Pancreas (tissue), 10 donors: ENCODE measurements at regions not wholly inside any gene's neighbourhood (a gene's known extent, or its start where the extent isn't known, plus 50 kb on each side); places are given as distances from the start of the nearest gene placed in this dataset.

Experiments used
- ATAC-seq, 4 donors: fragments of 200-7000 bp; cut with Tn5 transposase; one replicate each; pipeline versions ENCODE4 v1.8.0 to v1.9.1; 2020; ENCODE audit warnings: mild to moderate bottlenecking in 4 of 4, moderate library complexity in 4 of 4
- DNase-seq, 6 donors: peaks; one replicate each; pipeline ENCODE4 v3.0.0-alpha.2; 2020
- FAIRE-seq: peaks from 2 replicates; lab custom pipeline; 2012; peaks lifted over from hg19 to GRCh38; lab: Jason Lieb, UNC
- H3K27ac ChIP-seq, 4 donors: fragments of 200-600 bp; sonication (generic); 1 replicate in 3 of 4; 2 replicates in 1 of 4; pipeline versions ENCODE4 v1.5.0 to v1.8.0; 2020
- H3K27me3 ChIP-seq, 4 donors: fragments of 200-600 bp; one replicate each; pipeline ENCODE4 v1.8.0; 2021
- H3K36me3 ChIP-seq, 3 donors: fragments of 200-600 bp; sonication (generic) in 1 of 3; one replicate each; pipeline versions ENCODE4 v1.5.0 to v1.8.0; 2020 to 2021
- H3K4me1 ChIP-seq, 3 donors: fragments of 200-600 bp; one replicate each; pipeline ENCODE4 v1.8.0; 2021
- H3K4me3 ChIP-seq, 4 donors: fragments of 200-600 bp; sonication (generic) in 2 of 4; one replicate each; pipeline versions ENCODE4 v1.5.0 to v1.8.0; 2020 to 2021
- H3K9me3 ChIP-seq, 4 donors: fragments of 200-600 bp; one replicate each; pipeline ENCODE4 v1.8.0; 2021
- CTCF ChIP-seq, 4 donors: fragments of 200-600 bp; sonication (generic) in 3 of 4; IDR thresholded peaks; one replicate each; pipeline versions ENCODE4 v1.5.0 to v1.8.0; 2021; ENCODE audit warnings: antibody characterized with exemption in 4 of 4
- WGBS, 2 donors: extraction: QIAGEN DNeasy Blood & Tissue Kit; methylation state at CpG; one replicate each; pipeline ENCODE4 v1.1.7; 2013; 5-methylcytosine and 5-hydroxymethylcytosine counted together
- intact Hi-C, 3 donors: fragments of 100-400 bp; cut with DNase I; formaldehyde crosslinking; loops; one replicate each; pipeline versions ENCODE4 v1.11.1 to v1.14.2; 2022
- donor health status: healthy with polysubstance abuse.
- donor health status: DM: no; HTN: no; CAD: no; lungs with moderate emphysema.
- donor health status: DM: no; HTN: no; CAD: no.
- donor health status: control.
- donor health status: control.
- donor health status: Bipolar disorder and iron deficiency.
- donor health status: DM: yes; HTN: yes; CAD: no.
- donor health status: DM: no; HTN: no; CAD: no.
- donor health status: DM: no; HTN: no; CAD: no.
- donor health status: DM: yes; HTN: yes; CAD: no.

GRCh38 chr11:87438416-87438815 lies 400.7 kb downstream of the TMEM135 start:
- H3K27me3 ChIP-seq, result no peaks in the 10 kb centered on the region
- no peaks in the 10 kb centered on the region for H3K9me3 ChIP-seq
- DNase-seq (no peak), FAIRE-seq (no peak), ATAC-seq (no peak)
- H3K4me1 ChIP-seq, result no peaks in the 10 kb centered on the region
- H3K36me3 ChIP-seq, result no peaks in the 10 kb centered on the region
- no peak for TF ChIP-seq CTCF (IDR thresholded peaks at IDR 0.05)
- H3K27ac ChIP-seq, result no peak overlapping the region
- intact Hi-C loops, result no loop called here
- no peak overlapping the region for H3K4me3 ChIP-seq
- 64 to 80% methylated on average over 1 of the region's 1 CpG for WGBS, 2 donors

- H3K27me3 ChIP-seq, result no peaks in the 10 kb centered on the region
- H3K36me3 ChIP-seq, result no peaks in the 10 kb centered on the region
- no peaks in the 10 kb centered on the region for H3K9me3 ChIP-seq
- DNase-seq (no peak), ATAC-seq (peak in 1 of 4 donors; percentile 40), FAIRE-seq (no peak)
- intact Hi-C loops, result no loop called here
- TF ChIP-seq CTCF (IDR thresholded peaks at IDR 0.05), result no peak
- H3K4me3 ChIP-seq, result no peak overlapping the region
- no peak overlapping the region for H3K27ac ChIP-seq
- H3K4me1 ChIP-seq, result no peaks in the 10 kb centered on the region
These were observed 400.1 kb downstream of the TMEM135 start for GRCh38 chr11:87437844-87438223.

- no peak overlapping the region for H3K27ac ChIP-seq
These were observed 399.6 kb downstream of the TMEM135 start for GRCh38 chr11:87437133-87437843.

GRCh38 chr11:87432022-87432421 lies 394.3 kb downstream of the TMEM135 start:
- FAIRE-seq (no peak), ATAC-seq (peak in 2 of 4 donors; percentile 18 to 20), DNase-seq (no peak)
- WGBS, 2 donors, result 78 to 79% methylated on average over 4 of the region's 4 CpGs
- intact Hi-C loops, result no loop called here
- no peaks in the 10 kb centered on the region for H3K9me3 ChIP-seq
- H3K27ac ChIP-seq, result no peak overlapping the region
- H3K4me1 ChIP-seq, result no peaks in the 10 kb centered on the region
- TF ChIP-seq CTCF (IDR thresholded peaks at IDR 0.05), result no peak
- H3K27me3 ChIP-seq, result no peaks in the 10 kb centered on the region
- no peaks in the 10 kb centered on the region for H3K36me3 ChIP-seq
- no peak overlapping the region for H3K4me3 ChIP-seq

More at GRCh38 chr11:87437133-87437843, 399.6 kb downstream of the TMEM135 start:
- no peaks in the 10 kb centered on the region for H3K27me3 ChIP-seq
- ATAC-seq (no peak), DNase-seq (no peak), FAIRE-seq (no peak)
- no peak overlapping the region for H3K4me3 ChIP-seq
- 64 to 74% methylated on average over 5 of the region's 5 CpGs for WGBS, 2 donors
- H3K4me1 ChIP-seq, result no peaks in the 10 kb centered on the region
- no peaks in the 10 kb centered on the region for H3K36me3 ChIP-seq
- intact Hi-C loops, result no loop called here
- no peak for TF ChIP-seq CTCF (IDR thresholded peaks at IDR 0.05)
- no peaks in the 10 kb centered on the region for H3K9me3 ChIP-seq

GRCh38 chr11:87431392-87431791 lies 393.7 kb downstream of the TMEM135 start:
- no peak for FAIRE-seq
- no peaks in the 10 kb centered on the region for H3K36me3 ChIP-seq
- no peak for DNase-seq
- H3K4me1 ChIP-seq, result no peaks in the 10 kb centered on the region
- no peaks in the 10 kb centered on the region for H3K27me3 ChIP-seq
- no peak overlapping the region for H3K27ac ChIP-seq
- ATAC-seq, result peak in 2 of 4 donors; percentile 22 to 31
- intact Hi-C loops, result no loop called here
- no peak overlapping the region for H3K4me3 ChIP-seq
- 79 to 85% methylated on average over 2 of the region's 2 CpGs for WGBS, 2 donors
- H3K9me3 ChIP-seq, result no peaks in the 10 kb centered on the region
- no peak for TF ChIP-seq CTCF (IDR thresholded peaks at IDR 0.05)
